ENCODE measurements at regions not wholly inside any gene's neighbourhood (a gene's known extent, or its start where the extent isn't known, plus 50 kb on each side); places are given as distances from the start of the nearest gene placed in this dataset.

GRCh38 chr17:71339206-71339605, 781.6 kb upstream of the SOX9 start:
- peak; percentile 25 for DNase-seq
- Histone ChIP-seq H3K79me2 (ENCODE audit: low read length) (no peaks in the 10 kb centered on the region), H3K4me3 (ENCODE audit: low read length) (no peak overlapping the region), H3K4me1 (ENCODE audit: insufficient read depth, low read length) (peaks cover 6% of the 10 kb centered on the region; the same call in 1 of the 2 replicates), H3K9me3 (ENCODE audit: low read length) (no peaks in the 10 kb centered on the region), H3K4me2 (ENCODE audit: low read length) (no peak overlapping the region), H3K27ac (ENCODE audit: low read length) (no peak overlapping the region), H3K36me3 (ENCODE audit: low read depth, low read length) (no peaks in the 10 kb centered on the region), H3K27me3 (ENCODE audit: low read length) (no peaks in the 10 kb centered on the region), H3K9me2 (replicated peaks; ENCODE audit: low read length) (no peaks in the 10 kb centered on the region), H4K20me1 (ENCODE audit: low read length) (no peaks in the 10 kb centered on the region), H3K9ac (ENCODE audit: low read length) (no peak overlapping the region), H2AFZ (ENCODE audit: low read length) (no peak overlapping the region), H3F3A (ENCODE audit: low read length, unreplicated experiment) (no peaks in the 10 kb centered on the region)
- no peak for ATAC-seq
- TF ChIP-seq CTCF (conservative IDR thresholded peaks at IDR 0.05; ENCODE audit: low read depth, low read length) (no peak), EZH2phosphoT487 (IDR thresholded peaks at IDR 0.05; ENCODE audit: borderline replicate concordance, low read length) (no peak)
- ChIA-PET POLR2A (ENCODE audit: unreplicated experiment) (no interaction called here), CTCF (interaction anchor here (0.6 kb wide), 1 partner anchor 191 kb away, joined by 3 read pairs; no protein-coding TSS in a partner anchor)
- intact Hi-C loops (cut with micrococcal nuclease) = no loop called here
- no TSS peak for BruUV-seq (replicated peaks)

GRCh38 chr17:71342737-71343136, 778.1 kb upstream of the SOX9 start:
- Histone ChIP-seq H3F3A (ENCODE audit: low read length, unreplicated experiment) (no peaks in the 10 kb centered on the region), H3K9me3 (ENCODE audit: low read length) (no peaks in the 10 kb centered on the region), H3K36me3 (ENCODE audit: low read depth, low read length) (no peaks in the 10 kb centered on the region), H3K27ac (ENCODE audit: low read length) (no peak overlapping the region), H3K9me2 (replicated peaks; ENCODE audit: low read length) (no peaks in the 10 kb centered on the region), H3K4me3 (ENCODE audit: low read length) (no peak overlapping the region), H4K20me1 (ENCODE audit: low read length) (no peaks in the 10 kb centered on the region), H3K4me1 (ENCODE audit: insufficient read depth, low read length) (no peaks in the 10 kb centered on the region), H3K79me2 (ENCODE audit: low read length) (no peaks in the 10 kb centered on the region), H2AFZ (ENCODE audit: low read length) (no peak overlapping the region), H3K27me3 (ENCODE audit: low read length) (no peaks in the 10 kb centered on the region), H3K4me2 (ENCODE audit: low read length) (no peak overlapping the region), H3K9ac (ENCODE audit: low read length) (no peak overlapping the region)
- DNase-seq = no peak
- ChIA-PET POLR2A (ENCODE audit: unreplicated experiment) (no interaction called here), CTCF (no interaction called here)
- no TSS peak for BruUV-seq (replicated peaks)
- intact Hi-C loops (cut with micrococcal nuclease) = no loop called here
- ATAC-seq = no peak
- no peak for TF ChIP-seq EZH2phosphoT487 (IDR thresholded peaks at IDR 0.05; ENCODE audit: borderline replicate concordance, low read length)
- TF ChIP-seq EZH2 (IDR thresholded peaks at IDR 0.05; ENCODE audit: low read length, unreplicated experiment) = no peak
- TF ChIP-seq CTCF (conservative IDR thresholded peaks at IDR 0.05; ENCODE audit: low read depth, low read length) = no peak

GRCh38 chr17:71349908-71350600, 770.8 kb upstream of the SOX9 start:
- H3K27me3 ChIP-seq (ENCODE audit: low read length) = no peaks in the 10 kb centered on the region
- ATAC-seq = no peak
- H3K27ac ChIP-seq (ENCODE audit: low read length) = no peak overlapping the region
- no peaks in the 10 kb centered on the region for H4K20me1 ChIP-seq (ENCODE audit: low read length)
- no peaks in the 10 kb centered on the region for H3F3A ChIP-seq (ENCODE audit: low read length, unreplicated experiment)
- H3K4me2 ChIP-seq (ENCODE audit: low read length) = no peak overlapping the region
- no peaks in the 10 kb centered on the region for H3K36me3 ChIP-seq (ENCODE audit: low read depth, low read length)
- H3K4me3 ChIP-seq (ENCODE audit: low read length) = no peak overlapping the region
- ChIA-PET POLR2A (ENCODE audit: unreplicated experiment) (no interaction called here), CTCF (no interaction called here)
- intact Hi-C loops (cut with micrococcal nuclease) = no loop called here
- DNase-seq = no peak
- H3K9me2 ChIP-seq (replicated peaks; ENCODE audit: low read length) = no peaks in the 10 kb centered on the region
- no peaks in the 10 kb centered on the region for H3K4me1 ChIP-seq (ENCODE audit: insufficient read depth, low read length)
- H3K9me3 ChIP-seq (ENCODE audit: low read length) = no peaks in the 10 kb centered on the region
- no peaks in the 10 kb centered on the region for H3K79me2 ChIP-seq (ENCODE audit: low read length)
- TF ChIP-seq EZH2phosphoT487 (IDR thresholded peaks at IDR 0.05; ENCODE audit: borderline replicate concordance, low read length) (no peak), EZH2 (IDR thresholded peaks at IDR 0.05; ENCODE audit: low read length, unreplicated experiment) (no peak), CTCF (conservative IDR thresholded peaks at IDR 0.05; ENCODE audit: low read depth, low read length) (no peak)
- no TSS peak for BruUV-seq (replicated peaks)
- no peak overlapping the region for H3K9ac ChIP-seq (ENCODE audit: low read length)
- no peak overlapping the region for H2AFZ ChIP-seq (ENCODE audit: low read length)
